ENCODE measurements at regions not wholly inside any gene's neighbourhood (a gene's known extent, or its start where the extent isn't known, plus 50 kb on each side); places are given as distances from the start of the nearest gene placed in this dataset.
"Not testable (repeated sequence)": the region's sequence is repeated elsewhere in the genome, so short reads cannot be mapped to it uniquely, and the experiment has no call there.

- DNase-seq = no peak
These were observed 247.3 kb downstream of the PARM1 start for GRCh38 chr4:75180217-75180616.

DNA sequence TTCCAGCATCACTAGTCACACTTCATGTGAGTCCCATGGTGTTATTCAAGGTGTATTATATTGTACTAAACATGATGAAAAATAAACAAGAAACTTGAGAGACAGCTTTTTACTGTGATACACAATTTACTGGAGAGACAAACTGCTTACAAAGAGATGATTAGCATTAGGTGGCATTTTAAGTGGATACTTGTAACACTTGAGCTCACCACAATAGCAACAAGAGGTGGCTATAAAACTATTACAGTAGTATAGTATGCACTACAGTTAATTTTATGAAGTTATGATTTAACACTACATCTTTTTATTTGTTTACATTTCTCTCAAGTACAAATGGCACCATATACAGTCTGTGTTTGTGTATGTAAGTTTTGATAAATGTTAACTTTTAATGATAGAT lies 246.6 kb downstream of the PARM1 start:
- no peak for DNase-seq

DNA sequence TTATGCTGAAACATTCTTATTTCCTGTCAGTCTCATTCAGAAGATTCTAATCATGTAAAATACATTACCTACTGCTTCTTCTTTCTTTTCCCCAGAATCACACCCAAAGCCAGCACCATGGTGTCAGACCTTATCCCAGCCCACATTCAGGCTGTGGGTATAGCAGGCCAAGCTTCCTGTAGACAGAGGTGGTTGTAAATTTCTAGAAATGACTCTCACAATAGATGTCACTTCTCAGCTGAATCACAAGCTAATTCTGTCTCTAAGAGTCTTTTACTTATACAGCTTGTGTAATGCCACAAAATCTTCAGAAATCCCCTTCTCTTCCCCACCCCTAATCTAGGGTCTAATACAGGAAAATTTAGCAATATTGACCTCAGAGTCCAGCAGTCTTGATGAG lies 239.6 kb downstream of the PARM1 start:
- no peak for DNase-seq

DNA sequence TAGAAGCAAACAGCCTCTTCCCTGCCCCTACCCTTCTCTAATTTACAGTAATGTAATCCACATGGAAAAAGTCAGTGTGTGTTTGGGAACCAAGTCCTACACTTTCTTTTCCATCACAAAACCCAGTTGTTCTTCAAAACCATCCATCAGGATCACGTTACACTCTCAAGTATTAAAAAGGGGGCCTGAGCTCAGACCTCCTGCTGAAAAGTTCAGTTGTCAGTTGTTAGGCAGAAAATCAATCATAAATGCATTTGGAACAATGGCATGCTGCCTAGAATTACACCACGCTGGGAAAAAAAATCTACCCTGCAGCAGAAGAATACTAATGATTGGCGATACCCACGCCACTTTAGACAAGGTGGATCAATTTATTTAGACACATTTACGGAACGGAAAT lies 236.5 kb downstream of the PARM1 start:
- DNase-seq = no peak

DNA sequence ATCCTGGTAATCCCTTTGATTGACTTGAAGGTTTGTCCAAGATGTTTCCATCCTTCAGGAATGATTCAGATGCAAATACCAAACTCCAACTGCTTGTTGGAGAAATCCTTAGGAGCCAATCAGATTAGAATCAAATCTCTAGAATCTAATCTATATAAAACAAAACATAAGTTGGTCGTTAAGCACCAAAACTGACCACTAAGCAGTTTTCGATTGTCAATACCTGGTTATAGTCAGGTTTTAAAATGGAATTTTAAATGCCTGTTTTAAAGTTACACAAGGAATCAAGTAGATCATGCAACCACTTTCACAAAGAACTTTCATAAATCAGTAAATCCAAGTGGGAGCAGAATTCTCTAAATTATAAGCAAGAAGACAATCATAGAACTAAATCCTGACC lies 236.1 kb downstream of the PARM1 start:
- DNase-seq = no peak

GRCh38 chr4:75168548-75168947 lies 235.6 kb downstream of the PARM1 start:
- no peak for DNase-seq

- DNase-seq = not testable (repeated sequence)
These were observed 232.2 kb downstream of the PARM1 start for GRCh38 chr4:75165100-75165499.

GRCh38 chr4:75158451-75158850 lies 225.5 kb downstream of the PARM1 start:
- no peak for DNase-seq

- DNase-seq = no peak
These were observed 222.1 kb downstream of the PARM1 start for GRCh38 chr4:75154994-75155393.

DNA sequence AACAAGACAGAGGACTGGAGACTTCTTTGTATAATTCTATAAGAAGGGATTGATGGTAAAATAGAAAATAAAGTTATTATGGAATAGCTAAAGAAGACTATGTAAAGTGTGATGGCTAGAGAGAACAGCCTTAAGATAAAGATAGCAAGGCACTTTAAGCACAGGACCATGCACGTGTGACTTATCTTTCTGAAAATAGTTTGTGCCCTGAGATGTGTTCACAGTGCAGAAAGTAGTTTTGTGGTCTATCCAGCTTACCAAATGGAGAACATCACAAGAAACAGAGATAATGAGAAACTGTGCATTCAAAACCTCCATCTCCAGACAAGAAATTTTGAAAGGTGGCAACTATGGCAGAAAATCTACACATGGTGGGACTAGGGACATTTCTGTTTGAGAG lies 213.3 kb downstream of the PARM1 start:
- no peak for DNase-seq

- no peak for DNase-seq
These were observed 211.6 kb downstream of the PARM1 start for GRCh38 chr4:75144475-75144874.

DNA sequence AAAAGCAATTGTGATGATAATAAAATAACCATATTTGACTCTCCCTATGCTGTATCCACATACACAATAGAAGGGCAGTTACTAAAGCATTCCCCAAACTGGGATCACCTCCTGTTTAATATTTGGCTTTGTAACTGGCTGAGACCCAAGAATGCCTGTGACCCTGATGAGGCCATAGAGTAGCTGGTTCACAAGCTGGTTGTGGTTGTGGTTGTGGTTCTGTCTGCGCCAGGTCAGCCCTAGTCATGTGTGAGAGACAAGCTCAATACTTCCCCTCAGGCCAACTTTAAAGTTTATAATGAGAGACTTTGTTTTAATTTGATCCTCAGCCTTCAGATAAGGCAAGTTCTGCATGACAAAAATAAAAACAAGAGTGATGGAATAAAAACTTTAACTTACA lies 209.9 kb downstream of the PARM1 start:
- DNase-seq = no peak

DNA sequence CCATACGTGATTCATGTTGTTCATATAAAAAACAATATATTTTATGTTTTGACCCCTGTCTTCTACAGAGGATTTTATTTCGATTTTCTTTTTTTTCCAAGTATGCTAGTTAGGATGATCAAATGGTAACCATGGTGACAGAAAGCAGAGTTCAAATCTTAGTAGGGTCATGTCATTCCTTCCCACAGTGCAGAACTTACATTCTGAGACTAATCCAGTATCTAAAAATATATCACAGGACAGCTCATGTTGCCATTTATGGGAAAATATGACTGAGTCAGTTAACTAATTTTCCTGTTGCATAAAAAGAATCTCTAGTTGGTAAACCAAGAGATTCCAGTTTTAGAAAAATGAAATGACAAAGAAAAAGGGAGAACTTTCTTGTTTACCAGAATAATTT lies 209.5 kb downstream of the PARM1 start:
- DNase-seq = no peak

- no peak for DNase-seq
These were observed 208.2 kb downstream of the PARM1 start for GRCh38 chr4:75141162-75141561.

DNA sequence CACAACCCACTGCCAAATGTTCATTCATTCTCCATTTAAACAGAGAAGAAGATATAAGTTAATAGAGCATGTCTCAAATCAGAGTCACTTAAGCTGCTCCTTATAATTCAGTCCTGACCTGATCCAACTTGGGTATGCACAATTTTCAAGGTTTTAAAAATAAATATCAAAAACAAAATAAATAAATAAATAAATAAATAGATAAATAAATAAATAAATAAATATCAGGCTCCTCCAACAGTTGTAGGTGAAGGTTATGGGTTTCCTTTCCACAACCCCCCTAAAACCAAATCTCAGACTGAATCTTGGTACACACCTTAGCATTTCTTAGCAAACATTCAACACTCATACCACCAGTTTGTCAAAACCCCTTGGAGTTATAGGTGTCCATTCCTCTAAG lies 204.4 kb downstream of the PARM1 start:
- no peak for DNase-seq

GRCh38 chr4:75135068-75135825 lies 202.3 kb downstream of the PARM1 start:
- DNase-seq = no peak

GRCh38 chr4:75126870-75127269 lies 194.0 kb downstream of the PARM1 start:
- DNase-seq = not testable (repeated sequence)

DNA sequence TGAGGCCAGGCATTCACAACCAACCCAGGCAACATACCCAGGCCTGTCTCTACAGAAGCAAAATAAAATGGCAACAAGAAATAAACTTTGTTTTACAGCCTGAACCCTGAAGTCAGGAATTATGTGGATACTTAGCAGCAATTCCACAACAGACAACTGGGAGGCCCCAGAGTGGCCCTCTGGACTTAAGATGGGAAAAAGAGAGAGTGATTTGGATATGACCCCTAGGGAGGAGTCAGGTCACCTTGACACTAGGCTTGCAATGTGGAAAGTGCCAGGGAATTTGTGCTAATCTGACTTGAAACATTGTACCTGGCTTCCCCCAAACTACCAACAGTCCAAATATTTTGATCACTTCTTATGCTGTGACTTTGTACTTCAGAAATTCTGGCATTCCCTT lies 193.1 kb downstream of the PARM1 start:
- no peak for DNase-seq

DNA sequence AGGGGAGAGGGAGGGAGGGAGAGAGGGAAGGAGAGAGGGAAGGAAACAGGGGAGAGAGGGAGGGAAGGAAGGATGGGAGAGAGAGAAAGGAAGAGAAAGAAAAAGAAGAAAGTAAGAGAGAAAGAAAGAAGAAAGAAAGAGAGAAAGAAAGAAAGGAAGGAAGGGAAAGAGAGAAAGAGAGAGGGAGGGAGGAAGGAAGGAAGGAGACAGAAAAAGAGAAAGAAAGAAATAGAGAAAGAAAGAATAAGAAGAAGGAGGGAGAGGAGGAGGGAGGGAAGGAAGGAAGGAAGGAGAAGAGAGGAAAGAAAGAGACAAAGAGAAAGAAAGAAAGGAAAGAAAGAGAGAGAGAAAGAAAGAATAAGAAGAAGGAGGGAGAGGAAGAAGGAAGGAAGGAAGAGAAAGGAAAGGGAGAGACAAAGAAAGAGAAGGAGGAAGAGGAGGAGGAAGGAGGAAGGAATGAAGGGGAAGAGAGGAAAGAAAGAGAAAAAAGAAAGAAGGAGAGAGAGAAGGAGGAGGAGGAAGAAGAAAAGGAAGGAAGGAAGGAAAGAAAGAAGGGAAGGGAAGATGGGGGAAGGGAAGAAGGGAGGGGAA lies 189.6 kb downstream of the PARM1 start:
- no peak for DNase-seq

- DNase-seq = no peak
These were observed 185.8 kb downstream of the PARM1 start for GRCh38 chr4:75118739-75119138.

- DNase-seq = no peak
These were observed 177.1 kb downstream of the PARM1 start for GRCh38 chr4:75110061-75110460.

DNA sequence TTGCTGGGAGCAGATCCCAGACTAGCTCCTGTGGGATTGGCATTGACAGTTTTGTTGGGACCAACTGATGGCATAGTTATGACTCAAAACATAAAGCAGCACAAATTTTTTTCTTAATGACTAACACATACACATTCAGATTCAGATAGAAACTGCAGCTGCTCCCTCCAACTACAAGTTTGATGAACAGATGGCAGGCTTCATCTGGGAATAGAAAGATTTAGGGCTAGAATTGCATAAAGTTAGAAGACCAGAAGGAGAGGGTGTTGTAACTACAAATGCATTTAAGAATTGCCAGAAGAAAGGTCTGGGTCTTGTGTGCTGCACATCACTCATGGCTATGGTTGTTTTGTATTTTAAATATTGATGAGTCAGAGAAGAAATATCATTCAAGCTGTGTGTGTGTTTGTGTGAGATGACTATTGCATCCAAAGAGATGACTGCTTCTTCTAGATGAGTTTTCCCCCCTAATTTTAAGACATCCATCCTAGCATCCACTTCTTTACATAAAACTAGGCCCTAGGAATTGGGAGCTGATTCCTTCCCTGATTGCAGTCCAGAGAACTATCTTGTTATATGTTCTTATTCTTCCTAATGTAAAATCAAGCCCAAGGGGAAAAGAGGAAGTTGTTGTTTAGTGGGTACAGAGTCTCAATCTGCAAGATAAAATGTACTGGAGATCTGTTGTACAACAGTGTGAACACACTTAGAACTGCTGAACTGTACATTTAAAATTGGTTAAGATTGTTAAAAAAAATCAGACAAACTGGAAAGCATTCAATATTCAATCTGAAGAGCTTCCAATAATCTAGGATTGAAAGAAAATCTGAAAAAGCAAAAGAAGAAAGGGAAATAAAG lies 175.1 kb downstream of the PARM1 start:
- no peak for DNase-seq

- no peak for DNase-seq
These were observed 169.8 kb downstream of the PARM1 start for GRCh38 chr4:75102787-75103085.
